Loucy (cell line): ENCODE measurements at regions not wholly inside any gene's neighbourhood (a gene's known extent, or its start where the extent isn't known, plus 50 kb on each side); places are given as distances from the start of the nearest gene placed in this dataset.

ENCODE experiments used
- CTCF ChIP-seq: fragments of 200-600 bp; sonication (generic); conservative IDR thresholded peaks from 2 replicates; pipeline ENCODE4 v1.5.1; 2014; ENCODE audit warnings: mild to moderate bottlenecking, antibody characterized with exemption, low read length
- EZH2phosphoT487 ChIP-seq: fragments of 200-600 bp; IDR thresholded peaks from 2 replicates; pipeline ENCODE4 v1.6.1; 2018; ENCODE audit warnings: antibody characterized with exemption, mild to moderate bottlenecking, moderate library complexity, borderline replicate concordance

- TF ChIP-seq CTCF (no peak), EZH2phosphoT487 (no peak)
Measured at GRCh38 chr6:19380293-19380692, 456.9 kb upstream of the ID4 start.
